Panc1 (cell line): ENCODE measurements at regions not wholly inside any gene's neighbourhood (a gene's known extent, or its start where the extent isn't known, plus 50 kb on each side); places are given as distances from the start of the nearest gene placed in this dataset.

ENCODE experiments used
- ATAC-seq: fragments of 200-7000 bp; cut with Tn5 transposase; 2 replicates; pipeline ENCODE4 v1.9.1; 2020; ENCODE audit warnings: mild to moderate bottlenecking, moderate library complexity
- BruUV-seq: library from RNA; stranded (reverse); fragments of 400-500 nt; replicated peaks from 2 replicates; lab custom pipeline; 2021; lab: Mats Ljungman, UMichigan
- CTCF ChIA-PET: fragments of 300-600 bp; sonication (Branson Sonifier 250); formaldehyde crosslinking; loops from one replicate; lab custom pipeline; 2022; ENCODE audit warnings: antibody characterized with exemption; lab: Charles Lee
- POLR2A ChIA-PET: fragments of 300-600 bp; sonication (Branson Sonifier 250); formaldehyde crosslinking; loops from one replicate; lab custom pipeline; 2022; ENCODE audit warnings: antibody characterized with exemption; lab: Charles Lee
- DNase-seq: peaks from one replicate; pipeline ENCODE4 v3.0.0-alpha.2; 2010; ENCODE audit warnings: low read depth, low spot score
- H3K27ac ChIP-seq: 2 replicates; pipeline ENCODE4 v1.5.1; 2011; ENCODE audit warnings: mild to moderate bottlenecking, low read length, inconsistent platforms
- H3K27me3 ChIP-seq: fragments of 200-500 bp; sonication (Bioruptor generic); 2 replicates; pipeline ENCODE4 v1.6.0; 2014; ENCODE audit warnings: low read length, inconsistent platforms; ENCODE audit not compliant: control insufficient read depth, insufficient read depth
- H3K36me3 ChIP-seq: fragments of 200-500 bp; sonication (Bioruptor generic); 2 replicates; pipeline ENCODE4 v1.5.1; 2014; ENCODE audit warnings: inconsistent platforms, mild to moderate bottlenecking, low read length, moderate library complexity; ENCODE audit not compliant: control insufficient read depth, insufficient read depth
- H3K4me1 ChIP-seq: 2 replicates; pipeline ENCODE4 v1.5.1; 2011; ENCODE audit warnings: inconsistent platforms, mild to moderate bottlenecking, low read length, moderate library complexity; ENCODE audit not compliant: control insufficient read depth, insufficient read depth
- H3K4me3 ChIP-seq, 2 experiments: 2 replicates each; pipeline ENCODE4 v1.5.1; 2011 to 2012; ENCODE audit warnings: low read depth in 2 of 2, low read length in 2 of 2, mild to moderate bottlenecking in 2 of 2, inconsistent platforms in 1 of 2, moderate library complexity in 1 of 2
- H3K9me3 ChIP-seq: fragments of 200-500 bp; sonication (Bioruptor generic); 2 replicates; pipeline ENCODE4 v1.5.1; 2014; ENCODE audit warnings: low read depth, mild to moderate bottlenecking, inconsistent platforms, low read length, moderate library complexity; ENCODE audit not compliant: control insufficient read depth, insufficient read depth
- POLR2AphosphoS5 ChIP-seq: IDR thresholded peaks from 2 replicates; pipeline ENCODE4 v1.6.1; 2012; ENCODE audit warnings: mild to moderate bottlenecking, low read depth, low read length, moderate library complexity
- SIN3A ChIP-seq: IDR thresholded peaks from 2 replicates; pipeline ENCODE4 v1.6.1; 2012; ENCODE audit warnings: low read depth, mild to moderate bottlenecking, low read length, moderate library complexity, borderline replicate concordance; ENCODE audit not compliant: insufficient read depth
- TCF7L2 ChIP-seq: IDR thresholded peaks from 2 replicates; pipeline ENCODE4 v1.6.1; 2011; ENCODE audit warnings: mild to moderate bottlenecking, low read depth, low read length, inconsistent platforms
- in situ Hi-C: cut with HindIII; loops from 2 replicates; pipeline ENCODE4 v1.10.0; 2016; ENCODE audit warnings: low sequenced_read_pairs, low pct_unique_long_range_greater_than_20kb
- intact Hi-C: fragments of 100-400 bp; cut with micrococcal nuclease; formaldehyde crosslinking; loops from one replicate; pipeline ENCODE4 v1.10.0; 2022; ENCODE audit not compliant: unreplicated experiment
- TF ChIP-seq, protein P1 (sequence below): fragments of 450-650 bp; IDR thresholded peaks from 2 replicates; pipeline ENCODE4 v1.5.1; 2017; ENCODE audit warnings: mild to moderate bottlenecking
- TF ChIP-seq, protein P2 (sequence below), 2 experiments: IDR thresholded peaks; 2 replicates each; pipeline ENCODE4 v1.6.1; 2011 to 2012; ENCODE audit warnings: low read depth in 2 of 2, control low read depth in 1 of 2, low read length in 1 of 2, mild to moderate bottlenecking in 1 of 2, moderate library complexity in 1 of 2; ENCODE audit not compliant: insufficient read depth in 1 of 2

DNA sequence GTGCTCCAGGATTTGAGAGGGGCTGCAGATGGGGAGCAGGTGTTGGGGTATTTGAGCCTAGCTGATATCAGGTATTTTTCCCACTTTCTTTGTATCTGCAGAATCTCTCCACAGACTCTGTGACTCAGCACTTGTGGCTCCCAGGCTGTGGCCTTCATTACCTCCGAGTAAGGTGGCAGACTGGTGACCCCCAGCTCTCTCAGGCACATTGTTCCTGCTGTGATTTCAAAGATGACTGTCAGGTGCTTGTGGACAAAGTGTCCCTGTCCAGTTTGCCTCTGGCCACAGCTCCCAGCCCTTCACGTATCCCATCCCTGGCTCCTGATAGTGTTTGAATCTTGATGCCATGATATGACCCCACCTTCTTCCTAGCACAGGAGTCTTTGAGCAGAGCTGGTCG lies 396.8 kb upstream of the PODXL start:
- TF ChIP-seq, protein P1, sequence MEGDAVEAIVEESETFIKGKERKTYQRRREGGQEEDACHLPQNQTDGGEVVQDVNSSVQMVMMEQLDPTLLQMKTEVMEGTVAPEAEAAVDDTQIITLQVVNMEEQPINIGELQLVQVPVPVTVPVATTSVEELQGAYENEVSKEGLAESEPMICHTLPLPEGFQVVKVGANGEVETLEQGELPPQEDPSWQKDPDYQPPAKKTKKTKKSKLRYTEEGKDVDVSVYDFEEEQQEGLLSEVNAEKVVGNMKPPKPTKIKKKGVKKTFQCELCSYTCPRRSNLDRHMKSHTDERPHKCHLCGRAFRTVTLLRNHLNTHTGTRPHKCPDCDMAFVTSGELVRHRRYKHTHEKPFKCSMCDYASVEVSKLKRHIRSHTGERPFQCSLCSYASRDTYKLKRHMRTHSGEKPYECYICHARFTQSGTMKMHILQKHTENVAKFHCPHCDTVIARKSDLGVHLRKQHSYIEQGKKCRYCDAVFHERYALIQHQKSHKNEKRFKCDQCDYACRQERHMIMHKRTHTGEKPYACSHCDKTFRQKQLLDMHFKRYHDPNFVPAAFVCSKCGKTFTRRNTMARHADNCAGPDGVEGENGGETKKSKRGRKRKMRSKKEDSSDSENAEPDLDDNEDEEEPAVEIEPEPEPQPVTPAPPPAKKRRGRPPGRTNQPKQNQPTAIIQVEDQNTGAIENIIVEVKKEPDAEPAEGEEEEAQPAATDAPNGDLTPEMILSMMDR, result no peak
- TF ChIP-seq, protein P2, sequence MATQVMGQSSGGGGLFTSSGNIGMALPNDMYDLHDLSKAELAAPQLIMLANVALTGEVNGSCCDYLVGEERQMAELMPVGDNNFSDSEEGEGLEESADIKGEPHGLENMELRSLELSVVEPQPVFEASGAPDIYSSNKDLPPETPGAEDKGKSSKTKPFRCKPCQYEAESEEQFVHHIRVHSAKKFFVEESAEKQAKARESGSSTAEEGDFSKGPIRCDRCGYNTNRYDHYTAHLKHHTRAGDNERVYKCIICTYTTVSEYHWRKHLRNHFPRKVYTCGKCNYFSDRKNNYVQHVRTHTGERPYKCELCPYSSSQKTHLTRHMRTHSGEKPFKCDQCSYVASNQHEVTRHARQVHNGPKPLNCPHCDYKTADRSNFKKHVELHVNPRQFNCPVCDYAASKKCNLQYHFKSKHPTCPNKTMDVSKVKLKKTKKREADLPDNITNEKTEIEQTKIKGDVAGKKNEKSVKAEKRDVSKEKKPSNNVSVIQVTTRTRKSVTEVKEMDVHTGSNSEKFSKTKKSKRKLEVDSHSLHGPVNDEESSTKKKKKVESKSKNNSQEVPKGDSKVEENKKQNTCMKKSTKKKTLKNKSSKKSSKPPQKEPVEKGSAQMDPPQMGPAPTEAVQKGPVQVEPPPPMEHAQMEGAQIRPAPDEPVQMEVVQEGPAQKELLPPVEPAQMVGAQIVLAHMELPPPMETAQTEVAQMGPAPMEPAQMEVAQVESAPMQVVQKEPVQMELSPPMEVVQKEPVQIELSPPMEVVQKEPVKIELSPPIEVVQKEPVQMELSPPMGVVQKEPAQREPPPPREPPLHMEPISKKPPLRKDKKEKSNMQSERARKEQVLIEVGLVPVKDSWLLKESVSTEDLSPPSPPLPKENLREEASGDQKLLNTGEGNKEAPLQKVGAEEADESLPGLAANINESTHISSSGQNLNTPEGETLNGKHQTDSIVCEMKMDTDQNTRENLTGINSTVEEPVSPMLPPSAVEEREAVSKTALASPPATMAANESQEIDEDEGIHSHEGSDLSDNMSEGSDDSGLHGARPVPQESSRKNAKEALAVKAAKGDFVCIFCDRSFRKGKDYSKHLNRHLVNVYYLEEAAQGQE (IDR thresholded peaks at IDR 0.05; ENCODE audit: insufficient read depth in 1 of 2, low read depth in 2 of 2, low read length in 1 of 2), result no peak
- no peak for TF ChIP-seq SIN3A
- no peak for TF ChIP-seq TCF7L2
- no peak for TF ChIP-seq POLR2AphosphoS5
- Histone ChIP-seq H3K9me3 (no peaks in the 10 kb centered on the region), H3K27ac (no peak overlapping the region), H3K4me3 (no peak overlapping the region), H3K27me3 (no peaks in the 10 kb centered on the region), H3K4me1 (no peaks in the 10 kb centered on the region), H3K36me3 (no peaks in the 10 kb centered on the region)
- no peak for DNase-seq
- in situ Hi-C loops, result no loop called here
- BruUV-seq, result no TSS peak
- ChIA-PET POLR2A (no interaction called here), CTCF (no interaction called here)
- ATAC-seq, result no peak
- intact Hi-C loops, result no loop called here

DNA sequence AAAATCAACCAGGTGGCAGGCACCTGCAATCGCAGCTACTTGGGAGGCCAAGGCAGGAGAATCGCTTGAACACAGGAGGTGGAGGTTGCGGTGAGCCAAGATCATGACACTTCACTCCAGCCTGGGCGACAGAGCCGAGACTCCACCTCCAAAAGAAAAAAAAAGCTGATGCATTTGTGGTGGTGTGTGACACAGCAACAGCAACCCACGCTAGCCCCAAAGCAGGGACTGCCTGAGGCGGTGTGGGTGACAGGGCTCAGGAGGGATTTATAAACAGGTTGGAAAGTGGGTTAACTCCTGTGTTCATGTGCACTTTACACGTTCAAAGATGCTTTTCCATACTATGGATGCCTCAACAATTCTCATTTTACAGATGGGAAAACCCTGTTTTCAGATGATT lies 395.9 kb upstream of the PODXL start:
- in situ Hi-C loops, result no loop called here
- no TSS peak for BruUV-seq
- intact Hi-C loops, result no loop called here

More for the DNA sequence above, 395.9 kb upstream of the PODXL start:
- TF ChIP-seq TCF7L2 (no peak), SIN3A (no peak), POLR2AphosphoS5 (no peak)
- TF ChIP-seq, protein P1, result no peak
- TF ChIP-seq, protein P2 (IDR thresholded peaks at IDR 0.05; ENCODE audit: insufficient read depth in 1 of 2, low read depth in 2 of 2, low read length in 1 of 2), result no peak
- Histone ChIP-seq H3K36me3 (no peaks in the 10 kb centered on the region), H3K4me1 (no peaks in the 10 kb centered on the region), H3K27me3 (no peaks in the 10 kb centered on the region; the same call in 1 of the 2 replicates), H3K27ac (no peak overlapping the region), H3K4me3 (no peak overlapping the region), H3K9me3 (no peaks in the 10 kb centered on the region)
- ChIA-PET CTCF (no interaction called here), POLR2A (no interaction called here)
- DNase-seq, result no peak
- ATAC-seq, result no peak
